ENCODE measurements at regions not wholly inside any gene's neighbourhood (a gene's known extent, or its start where the extent isn't known, plus 50 kb on each side); places are given as distances from the start of the nearest gene placed in this dataset.
"Not testable (repeated sequence)": the region's sequence is repeated elsewhere in the genome, so short reads cannot be mapped to it uniquely, and the experiment has no call there.

- DNase-seq, result no peak
Observed at GRCh38 chr9:119898316-119898715, 529.1 kb upstream of the BRINP1 start.

DNA sequence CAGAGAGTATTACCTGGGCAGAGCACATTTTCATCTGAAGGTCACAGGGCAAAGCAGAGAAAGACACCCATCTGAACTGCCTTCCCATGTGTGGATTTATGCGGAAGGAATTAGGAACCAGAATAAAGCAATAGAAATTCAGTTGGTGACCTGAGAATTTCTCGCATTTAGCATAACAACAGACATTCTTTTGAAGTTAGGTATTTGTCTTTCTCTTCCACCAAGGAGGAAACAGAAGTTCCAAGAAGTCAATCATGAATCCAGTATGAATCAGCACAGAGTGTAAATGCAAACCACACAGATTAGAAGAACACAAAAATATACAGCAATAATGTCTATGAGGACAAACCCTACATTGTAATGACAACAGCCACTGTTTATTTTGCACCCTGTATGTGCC is 515.2 kb upstream of the BRINP1 start:
- no peak for DNase-seq

DNA sequence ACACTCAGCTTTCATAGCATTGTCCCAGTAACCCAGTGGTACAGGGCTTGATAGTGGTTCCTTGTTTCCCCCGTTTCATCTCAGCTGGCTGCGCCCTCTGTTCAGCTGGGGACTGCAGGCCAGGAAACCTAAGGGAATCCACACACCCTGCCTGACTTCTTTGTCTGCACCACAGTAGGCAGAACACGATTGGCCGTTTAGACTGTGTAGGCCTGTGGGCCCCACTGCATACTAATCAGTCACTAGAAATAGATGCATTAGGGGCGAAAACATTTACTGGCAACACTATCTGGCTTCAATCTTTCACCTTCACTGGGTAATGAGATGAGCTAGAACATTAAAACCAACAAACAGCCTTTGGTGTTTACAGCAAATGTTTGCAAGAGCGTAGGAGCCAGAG is 512.7 kb upstream of the BRINP1 start:
- no peak for DNase-seq

DNA sequence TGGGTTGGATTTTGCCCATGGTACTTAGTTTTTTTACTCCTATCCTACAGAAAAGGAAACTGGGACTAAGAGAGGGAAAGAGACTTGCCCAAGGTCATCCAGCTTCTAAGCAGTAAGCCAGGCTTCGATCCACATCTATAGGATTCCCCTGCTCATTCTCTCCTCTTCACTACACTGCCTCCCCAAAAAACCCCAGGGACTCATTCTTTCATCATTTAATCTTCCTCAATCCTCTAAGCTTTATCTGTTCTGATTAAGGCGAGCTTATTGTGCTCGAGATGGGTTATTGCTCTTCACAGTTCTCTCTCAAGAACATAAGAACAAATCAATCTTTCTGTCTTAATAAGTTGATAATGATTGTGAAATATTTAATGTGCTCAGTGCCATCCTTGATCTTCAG is 511.1 kb upstream of the BRINP1 start:
- no peak for DNase-seq

DNA sequence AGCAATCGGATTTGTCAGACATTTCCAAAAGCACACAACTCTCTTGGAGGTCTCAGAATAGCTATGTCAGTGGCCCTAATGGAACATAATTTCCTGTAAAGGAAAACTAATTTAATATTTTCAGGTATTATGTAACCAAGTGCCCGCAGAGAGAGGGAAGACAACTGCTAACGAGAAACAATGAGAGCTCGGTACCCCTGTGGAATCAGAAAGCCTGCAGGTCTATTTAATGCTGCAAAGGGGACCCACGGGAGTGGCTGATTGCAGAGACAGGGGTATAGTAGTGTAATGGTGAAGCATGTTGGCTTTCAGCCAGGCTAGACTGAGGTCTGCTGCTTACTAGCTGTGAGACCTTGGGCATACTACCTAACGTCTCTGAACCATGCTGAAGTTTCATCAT is 508.1 kb upstream of the BRINP1 start:
- no peak for DNase-seq

DNA sequence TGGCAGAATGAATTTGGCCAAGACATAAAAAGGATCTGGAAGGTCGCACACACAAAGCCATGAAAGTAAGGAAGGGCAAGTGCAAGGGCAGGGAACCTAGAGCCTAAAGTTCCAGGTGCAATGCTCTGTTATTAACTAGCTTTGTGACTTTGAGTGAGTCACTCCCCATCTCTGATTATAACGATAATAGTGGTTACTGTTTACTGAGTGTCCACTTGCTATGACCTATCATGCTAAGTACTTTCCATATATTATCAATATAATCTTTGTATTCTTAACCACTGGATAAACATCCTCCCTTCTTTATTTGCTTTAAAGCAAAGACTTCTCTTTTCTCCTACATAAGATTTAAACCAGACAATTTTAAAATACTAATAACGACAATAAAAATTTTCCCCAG is 504.6 kb upstream of the BRINP1 start:
- no peak for DNase-seq

- DNase-seq, result not testable (repeated sequence)
Observed at GRCh38 chr9:119870251-119870650, 501.0 kb upstream of the BRINP1 start.

DNA sequence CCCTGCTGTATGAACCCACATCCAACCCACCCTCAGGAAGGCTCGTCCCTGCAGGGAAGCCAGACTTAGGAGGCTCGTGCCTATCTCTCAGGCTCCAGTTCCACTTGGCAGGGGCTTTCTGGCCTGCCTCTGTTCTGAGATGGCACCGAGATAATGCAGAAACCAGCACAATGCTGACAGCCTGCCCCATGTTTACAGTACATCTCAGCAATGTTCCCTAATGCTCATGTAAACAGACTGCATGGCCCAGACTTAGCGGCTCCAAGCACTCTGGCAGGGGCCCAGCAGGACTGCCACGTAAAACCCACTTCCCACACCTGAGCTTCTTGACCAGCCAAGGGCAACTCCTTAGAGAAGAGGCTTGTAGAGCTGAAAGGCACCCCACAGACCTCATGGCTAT is 499.5 kb upstream of the BRINP1 start:
- no peak for DNase-seq

GRCh38 chr9:119861842-119862241 is 492.6 kb upstream of the BRINP1 start:
- DNase-seq, result no peak

DNA sequence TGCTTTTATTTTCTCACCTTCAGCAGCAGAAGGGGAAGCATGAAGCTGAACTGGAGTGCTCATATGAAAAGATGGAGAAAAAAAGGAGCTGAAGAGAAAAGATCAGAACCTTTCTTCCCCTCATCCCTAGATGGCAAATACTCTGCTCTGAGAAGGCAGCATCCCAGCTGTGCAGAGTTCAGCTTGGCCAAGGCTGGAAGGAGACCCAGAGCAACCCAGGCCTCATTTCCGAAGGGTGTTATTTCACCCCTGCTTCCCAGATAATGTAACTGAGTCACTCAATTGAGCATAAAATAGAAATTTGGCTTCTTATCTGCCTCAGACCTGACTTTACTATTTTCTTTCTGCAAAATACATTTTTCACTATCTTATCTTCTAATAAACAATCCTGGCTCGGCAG is 489.9 kb upstream of the BRINP1 start:
- DNase-seq, result no peak

DNA sequence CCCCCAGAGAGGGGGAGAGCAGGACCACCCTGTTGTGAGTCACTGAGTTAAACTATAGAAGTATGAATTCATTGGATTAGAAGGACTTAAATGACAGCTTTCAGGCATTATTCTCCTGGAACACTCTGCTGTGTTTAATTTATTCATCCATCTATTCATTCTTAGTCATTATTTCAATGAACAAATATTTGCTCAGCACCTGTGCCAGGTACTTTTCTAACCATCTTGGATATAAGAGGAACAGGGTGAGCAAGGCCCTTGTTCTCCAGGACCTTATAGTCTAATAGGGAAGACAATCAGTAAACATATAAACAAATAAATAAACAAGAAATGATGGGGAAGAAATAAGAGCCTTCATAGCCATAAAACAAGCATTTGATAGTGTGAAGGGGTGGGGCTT is 483.9 kb upstream of the BRINP1 start:
- DNase-seq, result no peak

DNA sequence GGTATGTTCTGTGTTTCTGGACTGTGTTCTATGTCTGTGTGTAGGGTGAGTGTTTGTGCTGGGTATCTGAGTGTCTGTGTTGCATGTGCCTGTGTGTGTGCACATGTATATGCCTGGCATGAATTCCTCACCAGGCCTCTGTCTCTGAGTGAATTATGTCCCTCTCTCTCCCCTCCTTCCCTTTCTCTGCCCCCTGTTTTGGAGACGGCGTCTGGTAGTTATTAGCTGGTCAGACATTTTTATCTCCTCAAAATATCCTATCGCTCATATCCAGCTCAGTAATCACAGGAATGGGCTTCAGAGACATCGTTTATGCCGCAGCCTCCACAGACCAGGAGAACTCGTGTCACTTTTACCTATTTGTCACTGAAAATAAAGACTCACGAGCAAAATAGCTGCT is 483.2 kb upstream of the BRINP1 start:
- no peak for DNase-seq

GRCh38 chr9:119844431-119844830 is 475.2 kb upstream of the BRINP1 start:
- no peak for DNase-seq

GRCh38 chr9:119841016-119841415 is 471.8 kb upstream of the BRINP1 start:
- no peak for DNase-seq

DNA sequence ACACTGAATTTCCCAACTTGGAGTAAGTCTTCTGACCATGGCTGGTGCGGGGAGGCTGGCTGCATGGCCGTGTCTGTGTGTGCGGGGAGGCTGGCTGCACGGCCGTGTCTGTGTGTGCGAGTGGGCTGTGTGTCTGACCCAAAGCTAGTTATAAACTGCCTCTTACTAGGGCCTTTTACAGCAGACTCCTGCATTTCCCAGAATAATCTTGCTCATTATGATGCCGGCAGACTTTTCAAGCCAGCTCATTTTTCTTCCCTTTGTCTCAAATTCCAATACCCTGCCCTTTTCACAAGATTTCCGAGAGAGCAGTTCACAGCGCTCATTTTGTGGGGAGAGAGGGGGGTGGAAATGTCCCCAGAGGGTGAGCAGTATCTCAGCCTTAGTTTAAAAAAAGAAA is 470.7 kb upstream of the BRINP1 start:
- DNase-seq, result no peak

DNA sequence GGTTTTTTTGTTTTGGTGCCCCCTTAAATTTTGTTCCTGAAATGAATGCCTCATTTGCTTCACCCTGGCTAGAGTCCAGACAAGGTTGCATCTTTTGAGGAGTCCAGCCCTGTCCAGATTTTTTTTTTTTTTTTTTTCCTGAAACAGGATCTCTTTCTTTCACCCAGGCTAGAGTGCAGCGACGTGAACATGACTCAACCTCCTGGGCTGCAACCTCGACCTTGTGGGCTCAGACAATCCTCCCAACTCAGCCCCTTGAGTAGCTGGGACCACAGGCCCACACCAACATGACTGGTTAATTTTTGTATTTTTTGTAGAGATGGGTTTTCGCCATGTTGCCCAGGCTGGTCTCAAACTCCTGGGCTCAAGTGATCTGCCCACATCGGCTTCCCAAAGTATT is 469.0 kb upstream of the BRINP1 start:
- no peak for DNase-seq

DNA sequence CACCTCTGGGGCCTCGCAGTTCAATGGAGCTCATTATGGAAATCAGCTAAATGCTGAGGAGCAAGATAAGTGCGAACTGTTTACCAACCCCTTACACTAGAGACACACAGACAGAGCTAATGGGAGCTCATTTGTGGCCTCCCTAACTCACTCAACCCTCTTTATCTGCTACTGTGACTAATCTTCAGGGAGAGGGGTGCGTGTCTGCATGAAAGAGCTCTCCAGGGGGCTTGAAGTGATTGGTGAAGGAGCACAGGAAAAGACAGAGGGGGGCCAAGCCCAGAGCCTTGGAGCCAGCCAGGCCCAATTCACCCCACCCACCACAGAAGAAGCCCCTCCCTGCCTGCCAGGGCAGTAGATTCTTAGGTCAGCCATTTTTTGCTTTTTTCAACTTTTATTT is 466.8 kb upstream of the BRINP1 start:
- no peak for DNase-seq

GRCh38 chr9:119834064-119834620 is 464.9 kb upstream of the BRINP1 start:
- no peak for DNase-seq

DNA sequence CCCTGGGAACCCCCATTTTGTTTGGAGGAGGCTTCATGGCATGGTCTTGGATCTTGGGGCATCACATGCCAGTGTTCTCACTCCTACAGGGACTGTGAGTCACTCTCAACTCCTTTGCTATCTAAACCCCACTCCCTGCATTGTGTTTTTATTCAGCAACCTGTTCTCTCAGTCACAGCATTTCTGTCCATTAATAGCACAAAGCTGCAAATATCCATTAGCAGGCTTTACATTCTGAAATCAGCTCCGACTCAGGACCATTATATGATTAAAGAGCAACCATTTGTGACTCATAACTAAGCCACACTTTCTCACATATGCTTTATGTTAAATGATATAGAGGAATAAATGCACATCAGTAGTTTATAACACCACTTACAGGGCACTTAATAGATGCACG is 462.1 kb upstream of the BRINP1 start:
- DNase-seq, result no peak

- no peak for DNase-seq
Observed at GRCh38 chr9:119829748-119830147, 460.5 kb upstream of the BRINP1 start.

DNA sequence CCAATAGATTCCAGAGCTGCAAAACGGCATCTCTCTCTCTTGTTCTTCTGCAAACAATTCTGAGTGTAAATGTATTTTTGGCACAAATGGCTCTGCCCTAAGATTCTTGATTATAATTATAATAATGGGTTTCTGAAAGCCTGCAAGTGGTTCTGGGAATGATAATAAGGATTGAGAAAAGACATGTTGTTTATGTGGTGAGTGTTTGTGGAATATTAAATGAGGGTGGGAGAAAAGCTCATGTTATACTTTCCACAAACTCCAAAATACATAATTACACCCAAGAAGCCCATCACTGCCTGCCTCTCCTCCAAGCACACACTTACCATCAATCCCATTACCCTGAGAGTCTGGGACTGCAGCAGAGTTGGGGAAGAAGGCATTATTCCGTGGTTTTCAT is 460.0 kb upstream of the BRINP1 start:
- DNase-seq, result no peak

GRCh38 chr9:119827526-119827925 is 458.3 kb upstream of the BRINP1 start:
- no peak for DNase-seq

- no peak for DNase-seq
Observed at GRCh38 chr9:119827126-119827525, 457.9 kb upstream of the BRINP1 start.

DNA sequence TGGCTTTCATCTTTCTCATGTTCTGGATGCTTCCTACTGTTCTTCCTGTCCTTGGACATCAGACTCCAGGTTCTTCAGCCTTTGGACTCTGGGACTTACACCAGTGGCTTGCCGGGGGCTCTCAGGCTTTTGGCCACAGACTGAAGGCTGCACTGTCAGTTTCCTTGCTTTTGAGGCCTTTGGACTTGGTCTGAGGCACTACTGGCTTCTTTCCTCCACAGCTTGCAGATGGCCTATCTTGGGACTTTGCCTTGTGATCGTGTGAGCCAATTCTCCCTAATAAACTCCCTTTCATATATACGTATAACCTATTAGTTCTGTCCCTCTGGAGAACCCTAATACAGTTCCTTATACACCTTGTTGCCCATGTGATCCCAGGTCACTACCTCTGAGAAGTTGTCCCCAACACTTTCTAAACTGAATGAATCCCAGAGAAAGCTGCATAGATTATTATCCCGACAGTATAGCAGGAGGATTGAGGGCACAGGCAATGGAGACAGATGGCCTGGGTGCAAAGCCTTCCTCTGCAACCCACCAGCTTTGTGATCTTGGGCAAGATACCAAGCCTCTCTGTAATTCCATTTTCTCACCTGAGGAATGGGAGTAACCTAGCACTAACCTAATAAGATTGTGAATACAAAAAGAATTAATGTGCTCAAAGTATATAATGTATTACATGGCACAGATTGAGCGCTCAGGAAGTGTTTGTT is 449.6 kb upstream of the BRINP1 start:
- no peak for DNase-seq

Data from MV-4-11 (cell line).